ENCODE measurements at regions not wholly inside any gene's neighbourhood (a gene's known extent, or its start where the extent isn't known, plus 50 kb on each side); places are given as distances from the start of the nearest gene placed in this dataset.
"Not testable (repeated sequence)": the region's sequence is repeated elsewhere in the genome, so short reads cannot be mapped to it uniquely, and the experiment has no call there.

- no peak for DNase-seq (ENCODE audit: low spot score)
These were observed 59.0 kb downstream of the FASLG start for GRCh38 chr1:172717722-172718465.

- DNase-seq (ENCODE audit: low spot score): no peak
These were observed 60.2 kb downstream of the FASLG start for GRCh38 chr1:172719066-172719627.

GRCh38 chr1:172719694-172720138, 60.8 kb downstream of the FASLG start:
- DNase-seq (ENCODE audit: low spot score): peak; percentile 32

GRCh38 chr1:172720339-172720738, 61.4 kb downstream of the FASLG start:
- DNase-seq (ENCODE audit: low spot score): no peak

GRCh38 chr1:172723251-172723650, 64.3 kb downstream of the FASLG start:
- no peak for DNase-seq (ENCODE audit: low spot score)

- no peak for DNase-seq (ENCODE audit: low spot score)
These were observed 65.3 kb downstream of the FASLG start for GRCh38 chr1:172724232-172724631.

- no peak for DNase-seq (ENCODE audit: low spot score)
These were observed 66.1 kb downstream of the FASLG start for GRCh38 chr1:172724765-172725613.

- no peak for DNase-seq (ENCODE audit: low spot score)
These were observed 67.8 kb downstream of the FASLG start for GRCh38 chr1:172726740-172727139.

- DNase-seq (ENCODE audit: low spot score): no peak
These were observed 68.5 kb downstream of the FASLG start for GRCh38 chr1:172727275-172727857.

- peak; percentile 32 for DNase-seq (ENCODE audit: low spot score)
These were observed 69.2 kb downstream of the FASLG start for GRCh38 chr1:172727956-172728603.

- DNase-seq (ENCODE audit: low spot score): not testable (repeated sequence)
These were observed 69.8 kb downstream of the FASLG start for GRCh38 chr1:172728705-172729104.

- no peak for DNase-seq (ENCODE audit: low spot score)
These were observed 73.5 kb downstream of the FASLG start for GRCh38 chr1:172732427-172732826.

GRCh38 chr1:172733815-172734214, 74.9 kb downstream of the FASLG start:
- DNase-seq (ENCODE audit: low spot score): no peak

- no peak for DNase-seq (ENCODE audit: low spot score)
These were observed 79.5 kb downstream of the FASLG start for GRCh38 chr1:172738389-172738788.

- peak; percentile 23 for DNase-seq (ENCODE audit: low spot score)
These were observed 83.9 kb downstream of the FASLG start for GRCh38 chr1:172742599-172743500.

- peak; percentile 19 for DNase-seq (ENCODE audit: low spot score)
These were observed 86.1 kb downstream of the FASLG start for GRCh38 chr1:172745014-172745413.

- no peak for DNase-seq (ENCODE audit: low spot score)
These were observed 87.4 kb downstream of the FASLG start for GRCh38 chr1:172746091-172746949.

GRCh38 chr1:172748201-172748600, 89.3 kb downstream of the FASLG start:
- DNase-seq (ENCODE audit: low spot score): no peak

- no peak for DNase-seq (ENCODE audit: low spot score)
These were observed 92.8 kb downstream of the FASLG start for GRCh38 chr1:172751683-172752082.

Data from SK-N-DZ (cell line).